ENCODE measurements at regions not wholly inside any gene's neighbourhood (a gene's known extent, or its start where the extent isn't known, plus 50 kb on each side); places are given as distances from the start of the nearest gene placed in this dataset.

DNA sequence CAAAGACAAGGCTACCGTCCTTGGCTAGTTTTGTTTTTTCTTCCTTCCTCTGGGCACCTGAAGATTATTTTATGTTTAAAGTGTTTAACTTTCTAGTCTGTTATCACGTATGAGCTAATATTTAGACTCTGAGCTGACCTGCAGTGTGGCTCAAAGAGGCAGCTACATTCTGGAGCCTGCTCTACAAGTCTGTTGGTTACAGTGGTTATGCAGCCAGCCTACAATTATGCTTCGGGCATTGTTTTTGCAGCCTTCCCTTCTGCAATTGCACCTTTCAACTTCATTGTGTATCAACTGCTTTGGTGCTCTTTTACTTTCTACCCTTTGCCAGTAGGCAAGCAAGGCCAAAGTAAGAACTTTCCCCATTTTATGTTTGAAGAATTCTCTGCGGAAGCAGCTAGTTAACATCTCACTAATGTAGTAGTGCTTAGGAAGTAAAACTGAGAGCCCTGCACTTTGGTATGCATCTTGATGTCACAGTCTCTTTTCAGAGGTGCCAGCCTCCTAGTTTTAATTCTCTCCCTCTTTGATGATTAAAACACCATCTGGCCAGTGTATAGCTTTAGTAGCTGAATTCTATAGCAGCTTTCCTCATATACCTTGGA, 322.1 kb downstream of the FAM170A start:
- TF ChIP-seq, protein P1, sequence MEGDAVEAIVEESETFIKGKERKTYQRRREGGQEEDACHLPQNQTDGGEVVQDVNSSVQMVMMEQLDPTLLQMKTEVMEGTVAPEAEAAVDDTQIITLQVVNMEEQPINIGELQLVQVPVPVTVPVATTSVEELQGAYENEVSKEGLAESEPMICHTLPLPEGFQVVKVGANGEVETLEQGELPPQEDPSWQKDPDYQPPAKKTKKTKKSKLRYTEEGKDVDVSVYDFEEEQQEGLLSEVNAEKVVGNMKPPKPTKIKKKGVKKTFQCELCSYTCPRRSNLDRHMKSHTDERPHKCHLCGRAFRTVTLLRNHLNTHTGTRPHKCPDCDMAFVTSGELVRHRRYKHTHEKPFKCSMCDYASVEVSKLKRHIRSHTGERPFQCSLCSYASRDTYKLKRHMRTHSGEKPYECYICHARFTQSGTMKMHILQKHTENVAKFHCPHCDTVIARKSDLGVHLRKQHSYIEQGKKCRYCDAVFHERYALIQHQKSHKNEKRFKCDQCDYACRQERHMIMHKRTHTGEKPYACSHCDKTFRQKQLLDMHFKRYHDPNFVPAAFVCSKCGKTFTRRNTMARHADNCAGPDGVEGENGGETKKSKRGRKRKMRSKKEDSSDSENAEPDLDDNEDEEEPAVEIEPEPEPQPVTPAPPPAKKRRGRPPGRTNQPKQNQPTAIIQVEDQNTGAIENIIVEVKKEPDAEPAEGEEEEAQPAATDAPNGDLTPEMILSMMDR (IDR thresholded peaks at IDR 0.05; ENCODE audit: low read depth, low read length, poor library complexity, severe bottlenecking): no peak
- TF ChIP-seq EZH2phosphoT487 (IDR thresholded peaks at IDR 0.05; ENCODE audit: borderline replicate concordance, low read length): no peak

Measured in DOHH2 (cell line).